Osteocyte (in vitro differentiated cells): ENCODE measurements at regions not wholly inside any gene's neighbourhood (a gene's known extent, or its start where the extent isn't known, plus 50 kb on each side); places are given as distances from the start of the nearest gene placed in this dataset.

ENCODE experiments used
- DNase-seq: peaks from one replicate; pipeline ENCODE4 v3.0.0; 2021; ENCODE audit warnings: mixed read lengths; ENCODE audit not compliant: unreplicated experiment; ENCODE audit errors: extremely low spot score
- H3K27ac Mint-ChIP-seq: one replicate; pipeline ENCODE4 v1.8.0; 2021; ENCODE audit warnings: mild to moderate bottlenecking, mixed read lengths; ENCODE audit not compliant: unreplicated experiment
- H3K27me3 Mint-ChIP-seq: one replicate; pipeline ENCODE4 v1.8.0; 2021; ENCODE audit warnings: mixed read lengths; ENCODE audit not compliant: unreplicated experiment
- H3K36me3 Mint-ChIP-seq: one replicate; pipeline ENCODE4 v1.8.0; 2021; ENCODE audit warnings: mixed read lengths; ENCODE audit not compliant: unreplicated experiment
- H3K4me1 Mint-ChIP-seq: one replicate; pipeline ENCODE4 v1.8.0; 2021; ENCODE audit warnings: mixed read lengths; ENCODE audit not compliant: unreplicated experiment
- H3K4me3 Mint-ChIP-seq: one replicate; pipeline ENCODE4 v1.8.0; 2021; ENCODE audit warnings: mild to moderate bottlenecking, moderate library complexity, mixed read lengths; ENCODE audit not compliant: unreplicated experiment
- H3K9me3 Mint-ChIP-seq: one replicate; pipeline ENCODE4 v1.8.0; 2021; ENCODE audit warnings: mixed read lengths; ENCODE audit not compliant: unreplicated experiment
- CTCF ChIP-seq: fragments of 200-600 bp; sonication (generic); IDR thresholded peaks from 2 replicates; pipeline ENCODE4 v1.5.0; 2021; ENCODE audit warnings: antibody characterized with exemption, mild to moderate bottlenecking, moderate library complexity

GRCh38 chrX:12021698-12022097 is 116.6 kb upstream of the FRMPD4 start:
- H3K9me3 Mint-ChIP-seq, result peaks cover 5% of the 10 kb centered on the region
- no peak for TF ChIP-seq CTCF

GRCh38 chrX:12026481-12026880 is 111.8 kb upstream of the FRMPD4 start:
- Mint-ChIP-seq H3K4me1 (no peaks in the 10 kb centered on the region), H3K27me3 (peaks cover 9% of the 10 kb centered on the region), H3K4me3 (no peak overlapping the region), H3K27ac (no peak overlapping the region), H3K9me3 (peaks cover 5% of the 10 kb centered on the region), H3K36me3 (no peaks in the 10 kb centered on the region)
- no peak for DNase-seq
- no peak for TF ChIP-seq CTCF

More at GRCh38 chrX:12021698-12022097, 116.6 kb upstream of the FRMPD4 start:
- Mint-ChIP-seq H3K27ac (no peak overlapping the region), H3K27me3 (peaks cover 9% of the 10 kb centered on the region), H3K4me1 (no peaks in the 10 kb centered on the region), H3K4me3 (no peak overlapping the region), H3K36me3 (no peaks in the 10 kb centered on the region)
- DNase-seq, result no peak

GRCh38 chrX:12032082-12032481 is 106.2 kb upstream of the FRMPD4 start:
- no peaks in the 10 kb centered on the region for H3K9me3 Mint-ChIP-seq
- H3K27me3 Mint-ChIP-seq, result no peaks in the 10 kb centered on the region
- no peak for TF ChIP-seq CTCF
- H3K4me3 Mint-ChIP-seq, result no peak overlapping the region
- no peak for DNase-seq
- H3K4me1 Mint-ChIP-seq, result no peaks in the 10 kb centered on the region
- H3K36me3 Mint-ChIP-seq, result no peaks in the 10 kb centered on the region
- no peak overlapping the region for H3K27ac Mint-ChIP-seq

GRCh38 chrX:12034741-12035140 is 103.5 kb upstream of the FRMPD4 start:
- H3K4me1 Mint-ChIP-seq, result no peaks in the 10 kb centered on the region
- no peaks in the 10 kb centered on the region for H3K9me3 Mint-ChIP-seq
- no peaks in the 10 kb centered on the region for H3K36me3 Mint-ChIP-seq
- H3K27me3 Mint-ChIP-seq, result peaks cover 2% of the 10 kb centered on the region
- H3K4me3 Mint-ChIP-seq, result no peak overlapping the region
- no peak overlapping the region for H3K27ac Mint-ChIP-seq
- no peak for DNase-seq
- no peak for TF ChIP-seq CTCF

- no peak for DNase-seq
- H3K4me3 Mint-ChIP-seq, result no peak overlapping the region
Observed at GRCh38 chrX:12042615-12043014, 95.7 kb upstream of the FRMPD4 start.

More at GRCh38 chrX:12042615-12043014, 95.7 kb upstream of the FRMPD4 start:
- Mint-ChIP-seq H3K36me3 (no peaks in the 10 kb centered on the region), H3K27me3 (peaks cover 4% of the 10 kb centered on the region), H3K9me3 (peaks cover 7% of the 10 kb centered on the region), H3K4me1 (no peaks in the 10 kb centered on the region), H3K27ac (no peak overlapping the region)
- TF ChIP-seq CTCF, result no peak
